ENCODE measurements at regions not wholly inside any gene's neighbourhood (a gene's known extent, or its start where the extent isn't known, plus 50 kb on each side); places are given as distances from the start of the nearest gene placed in this dataset.

DNA sequence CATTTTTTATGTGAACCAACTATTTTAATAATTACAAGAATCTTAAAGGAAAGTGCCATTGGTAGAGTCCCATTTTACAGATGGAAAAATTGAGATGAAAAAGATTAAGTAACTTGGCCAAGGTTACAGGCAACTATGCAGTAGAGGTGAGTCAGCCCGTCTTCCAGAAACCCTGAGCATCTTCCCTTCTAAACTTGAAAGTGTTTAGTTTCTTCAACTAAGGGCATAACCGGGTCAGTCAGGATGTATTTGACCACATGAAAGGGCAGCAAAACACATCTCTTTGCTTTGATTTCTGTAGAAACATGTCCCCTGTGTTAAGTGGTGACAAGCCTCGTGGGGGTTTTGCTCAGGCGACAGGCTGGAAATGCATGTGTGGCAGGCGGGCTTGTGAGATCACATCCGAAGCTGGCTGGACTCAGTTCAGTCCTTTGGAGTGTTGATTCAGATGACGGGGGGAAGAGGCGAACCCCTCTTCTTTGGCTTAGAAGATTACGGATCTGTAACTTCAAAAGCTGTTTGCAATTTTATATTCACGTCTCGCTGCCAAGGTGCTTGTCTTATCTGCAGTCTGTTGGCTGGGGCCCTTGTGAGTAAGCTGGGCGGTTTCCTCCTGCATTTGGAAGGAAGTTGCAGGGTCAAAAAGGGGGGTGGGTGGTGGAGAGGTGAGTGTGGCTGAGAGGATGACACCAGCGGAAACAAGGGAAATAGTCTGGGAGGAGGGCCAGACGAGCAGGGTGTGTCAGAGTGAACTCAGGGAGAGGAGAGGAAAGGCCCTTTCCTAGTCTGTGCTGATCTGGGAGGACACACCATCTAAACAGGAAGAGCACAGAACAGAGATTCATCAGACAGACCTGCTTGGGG, 78.9 kb upstream of the RPS23 start:
- TF ChIP-seq CTCF (IDR thresholded peaks at IDR 0.05; ENCODE audit: borderline replicate concordance, control extremely low read depth, extremely low read depth, insufficient read depth, missing control alignments) = no peak
- in situ Hi-C loops (cut with MboI; ENCODE audit: low sequenced_read_pairs, unreplicated experiment) = loop anchor here (10.0 kb wide), 2 partner anchors 1118 to 1208 kb away; partner anchors contain the start of gene VCAN
- DNase-seq (ENCODE audit: low spot score) = peak; percentile 19

GRCh38 chr5:82356021-82356420, 77.9 kb upstream of the RPS23 start:
- no peak for DNase-seq (ENCODE audit: low spot score)
- in situ Hi-C loops (cut with MboI; ENCODE audit: low sequenced_read_pairs, unreplicated experiment) = loop anchor here (10.0 kb wide), 2 partner anchors 1119 to 1209 kb away; partner anchors contain the start of gene VCAN
- no peak for TF ChIP-seq CTCF (IDR thresholded peaks at IDR 0.05; ENCODE audit: borderline replicate concordance, control extremely low read depth, extremely low read depth, insufficient read depth, missing control alignments)

- in situ Hi-C loops (cut with MboI; ENCODE audit: low sequenced_read_pairs, unreplicated experiment) = loop anchor here (10.0 kb wide), 2 partner anchors 1119 to 1209 kb away; partner anchors contain the start of gene VCAN
- no peak for DNase-seq (ENCODE audit: low spot score)
- no peak for TF ChIP-seq CTCF (IDR thresholded peaks at IDR 0.05; ENCODE audit: borderline replicate concordance, control extremely low read depth, extremely low read depth, insufficient read depth, missing control alignments)
These were observed 77.3 kb upstream of the RPS23 start for GRCh38 chr5:82355496-82355895.

DNA sequence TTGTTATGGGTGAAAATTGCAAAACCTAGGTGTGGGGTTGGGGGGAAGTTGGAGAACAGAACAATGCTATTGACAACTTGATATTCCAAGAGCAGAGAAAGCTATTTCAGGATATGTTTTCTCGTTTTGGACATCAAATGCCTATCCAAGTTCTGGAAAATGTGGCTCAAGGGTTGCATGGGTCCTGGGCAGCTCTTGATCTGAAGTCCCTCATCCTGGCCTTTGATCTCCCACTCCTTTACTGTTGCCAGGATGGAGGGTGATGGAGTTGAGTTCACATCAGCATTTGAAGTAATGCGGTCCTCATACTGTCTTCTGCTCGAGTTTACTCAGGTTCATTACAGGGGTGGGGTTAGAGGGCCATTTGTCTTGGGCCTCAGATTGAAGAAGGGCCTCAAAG, 76.9 kb upstream of the RPS23 start:
- no peak for TF ChIP-seq CTCF (IDR thresholded peaks at IDR 0.05; ENCODE audit: borderline replicate concordance, control extremely low read depth, extremely low read depth, insufficient read depth, missing control alignments)
- no peak for DNase-seq (ENCODE audit: low spot score)
- in situ Hi-C loops (cut with MboI; ENCODE audit: low sequenced_read_pairs, unreplicated experiment) = loop anchor here (10.0 kb wide), 2 partner anchors 1120 to 1210 kb away; partner anchors contain the start of gene VCAN

DNA sequence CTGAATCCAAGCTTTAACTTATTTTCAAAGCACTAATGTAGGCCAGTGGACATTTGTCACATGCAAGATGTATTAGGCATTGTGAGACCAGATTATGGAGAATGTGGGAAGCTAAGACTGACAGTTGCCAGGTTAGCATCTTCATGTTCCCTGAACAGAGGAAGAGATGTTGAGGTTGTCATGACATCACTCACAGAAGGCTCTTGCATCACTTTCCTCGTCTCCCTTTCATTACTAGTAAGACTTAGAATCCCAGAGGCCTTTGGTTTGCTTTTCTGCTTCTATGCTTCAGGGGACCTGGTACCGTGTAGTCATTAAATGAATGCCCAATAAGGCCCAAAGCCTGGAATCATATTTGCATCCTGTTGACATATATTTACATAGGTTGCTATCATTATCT, 76.4 kb upstream of the RPS23 start:
- TF ChIP-seq CTCF (IDR thresholded peaks at IDR 0.05; ENCODE audit: borderline replicate concordance, control extremely low read depth, extremely low read depth, insufficient read depth, missing control alignments) = no peak
- in situ Hi-C loops (cut with MboI; ENCODE audit: low sequenced_read_pairs, unreplicated experiment) = loop anchor here (10.0 kb wide), 2 partner anchors 1120 to 1210 kb away; partner anchors contain the start of gene VCAN

GRCh38 chr5:82353522-82353921, 75.4 kb upstream of the RPS23 start:
- in situ Hi-C loops (cut with MboI; ENCODE audit: low sequenced_read_pairs, unreplicated experiment) = loop anchor here (10.0 kb wide), 2 partner anchors 1121 to 1211 kb away; partner anchors contain the start of gene VCAN
- TF ChIP-seq CTCF (IDR thresholded peaks at IDR 0.05; ENCODE audit: borderline replicate concordance, control extremely low read depth, extremely low read depth, insufficient read depth, missing control alignments) = no peak
- DNase-seq (ENCODE audit: low spot score) = no peak

More for the DNA sequence above, 76.4 kb upstream of the RPS23 start:
- DNase-seq (ENCODE audit: low spot score) = no peak

All from GM13976 (cell line).